CD14-positive monocyte (primary cell): ENCODE measurements at regions not wholly inside any gene's neighbourhood (a gene's known extent, or its start where the extent isn't known, plus 50 kb on each side); places are given as distances from the start of the nearest gene placed in this dataset.

Experiments used
- DNase-seq, 3 donors: peaks; one replicate each; pipeline ENCODE4 v3.0.0-alpha.2; 2011 to 2022
- H2AFZ ChIP-seq: 2 replicates; pipeline ENCODE4 v1.6.0; 2012; ENCODE audit warnings: mild to moderate bottlenecking, low read depth, low read length, inconsistent platforms; ENCODE audit not compliant: insufficient read depth, poor library complexity, severe bottlenecking
- H3K27ac ChIP-seq, 2 donors: 1 replicate in 1 of 2; 2 replicates in 1 of 2; pipeline ENCODE4 v1.5.1; 2012 to 2013; ENCODE audit warnings: low read length in 2 of 2, control low read depth in 1 of 2, inconsistent platforms in 1 of 2, low read depth in 1 of 2, mild to moderate bottlenecking in 1 of 2
- H3K27me3 ChIP-seq, 2 donors: one replicate each; pipeline versions ENCODE4 v1.6.0 to v1.6.1; 2011 to 2013; ENCODE audit warnings: low read length in 2 of 2; ENCODE audit not compliant: control insufficient read depth in 2 of 2, insufficient read depth in 2 of 2
- H3K36me3 ChIP-seq, 2 donors: replicated peaks in 1 of 2; 1 replicate in 1 of 2; 2 replicates in 1 of 2; pipeline versions ENCODE4 v1.5.1 to v1.6.1; 2012 to 2013; ENCODE audit warnings: low read length in 2 of 2, control low read depth in 1 of 2, inconsistent platforms in 1 of 2, mild to moderate bottlenecking in 1 of 2; ENCODE audit not compliant: insufficient read depth in 2 of 2, control insufficient read depth in 1 of 2
- H3K4me1 ChIP-seq, 2 donors: 1 replicate in 1 of 2; 2 replicates in 1 of 2; pipeline versions ENCODE4 v1.5.1 to v1.6.1; 2012 to 2013; ENCODE audit warnings: low read length in 2 of 2, control low read depth in 1 of 2, inconsistent platforms in 1 of 2, mild to moderate bottlenecking in 1 of 2, moderate library complexity in 1 of 2; ENCODE audit not compliant: insufficient read depth in 2 of 2, control insufficient read depth in 1 of 2
- H3K4me2 ChIP-seq: replicated peaks from 2 replicates; pipeline ENCODE3; 2012; ENCODE audit warnings: low read length, moderate library complexity, mild to moderate bottlenecking; ENCODE audit not compliant: poor library complexity, severe bottlenecking; ENCODE audit errors: extremely low read depth
- H3K4me3 ChIP-seq, 3 experiments: fragments of 200-600 bp in 1 of 3; sonication (generic) in 1 of 3; replicated peaks in 1 of 3; 1 replicate in 2 of 3; 2 replicates in 1 of 3; pipeline ENCODE4 v1.5.1; 2011 to 2013; ENCODE audit warnings: low read length in 3 of 3, mild to moderate bottlenecking in 3 of 3, control low read depth in 2 of 3, low read depth in 2 of 3, inconsistent platforms in 1 of 3, moderate library complexity in 1 of 3
- H3K79me2 ChIP-seq: 2 replicates; pipeline ENCODE4 v1.6.0; 2012; ENCODE audit warnings: mild to moderate bottlenecking, control low read depth, inconsistent platforms, low read length, moderate library complexity; ENCODE audit not compliant: insufficient read depth
- H3K9ac ChIP-seq: 2 replicates; pipeline ENCODE4 v1.6.0; 2017; ENCODE audit warnings: low read length, mild to moderate bottlenecking; ENCODE audit not compliant: insufficient read depth, poor library complexity, severe bottlenecking
- H3K9me3 ChIP-seq, 2 donors: replicated peaks in 1 of 2; 1 replicate in 1 of 2; 2 replicates in 1 of 2; pipeline versions ENCODE4 v1.5.1 to v1.6.1; 2012 to 2013; ENCODE audit warnings: low read length in 2 of 2, control low read depth in 1 of 2; ENCODE audit not compliant: control insufficient read depth in 1 of 2, insufficient read depth in 1 of 2
- H4K20me1 ChIP-seq: 2 replicates; pipeline ENCODE4 v1.6.0; 2012; ENCODE audit warnings: mild to moderate bottlenecking, low read length, control low read depth, moderate library complexity; ENCODE audit not compliant: insufficient read depth
- H3K27ac Mint-ChIP-seq, 7 donors: one replicate each; pipeline ENCODE4 v1.8.0; 2020; ENCODE audit warnings: mild to moderate bottlenecking in 7 of 7, mixed read lengths in 7 of 7, moderate library complexity in 6 of 7, inconsistent platforms in 2 of 7
- H3K27me3 Mint-ChIP-seq, 3 donors: one replicate each; pipeline ENCODE4 v1.8.0; 2021 to 2022; ENCODE audit warnings: low read depth in 3 of 3, mild to moderate bottlenecking in 3 of 3, mixed read lengths in 3 of 3, moderate library complexity in 3 of 3, inconsistent platforms in 1 of 3
- H3K36me3 Mint-ChIP-seq, 2 donors: one replicate each; pipeline ENCODE4 v1.8.0; 2020; ENCODE audit warnings: mixed read lengths in 2 of 2, inconsistent platforms in 1 of 2, mild to moderate bottlenecking in 1 of 2
- H3K4me1 Mint-ChIP-seq: one replicate; pipeline ENCODE4 v1.8.0; 2020; ENCODE audit warnings: mild to moderate bottlenecking, mixed read lengths
- H3K4me3 Mint-ChIP-seq, 2 donors: one replicate each; pipeline ENCODE4 v1.8.0; 2020; ENCODE audit warnings: mild to moderate bottlenecking in 2 of 2, mixed read lengths in 2 of 2, moderate library complexity in 1 of 2
- H3K9me3 Mint-ChIP-seq, 7 donors: one replicate each; pipeline ENCODE4 v1.8.0; 2020 to 2022; ENCODE audit warnings: mixed read lengths in 7 of 7, mild to moderate bottlenecking in 6 of 7, moderate library complexity in 6 of 7, inconsistent platforms in 2 of 7
- WGBS: methylation state at CpG from one replicate; pipeline ENCODE4 v1.1.5; 2013; ENCODE audit warnings: missing lambda C conversion rate; ENCODE audit not compliant: insufficient coverage; 5-methylcytosine and 5-hydroxymethylcytosine counted together
- intact Hi-C, 2 donors: fragments of 100-400 bp; cut with micrococcal nuclease; formaldehyde crosslinking; loops; one replicate each; pipeline versions ENCODE4 v1.15.0 to v1.15.1; 2023
- TF ChIP-seq, protein P1 (sequence below): fragments of 200-600 bp; IDR thresholded peaks from one replicate; pipeline ENCODE4 v1.8.0; 2022; ENCODE audit warnings: antibody characterized with exemption, mild to moderate bottlenecking

DNA sequence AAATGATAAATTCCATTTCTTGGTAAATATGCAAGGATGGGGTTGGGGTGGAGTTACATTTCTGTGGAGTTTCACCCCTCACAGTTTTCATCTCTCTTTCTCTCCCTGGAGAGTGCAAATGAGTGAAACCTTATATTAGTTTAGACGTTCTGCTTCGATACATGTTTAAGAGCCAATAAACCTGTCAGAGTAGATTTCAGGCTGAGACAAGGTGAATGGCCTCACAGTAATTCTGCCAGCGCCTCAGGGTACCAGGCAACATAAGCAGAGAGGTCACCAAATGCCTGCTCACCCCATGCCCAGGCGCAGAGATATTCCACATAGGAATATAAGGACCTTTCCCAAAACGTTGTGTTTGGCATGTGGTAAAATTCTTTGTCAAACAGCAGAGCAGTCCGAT, 154.9 kb upstream of the VLDLR start:
- H3K79me2 ChIP-seq: no peaks in the 10 kb centered on the region
- Mint-ChIP-seq H3K36me3 (no peaks in the 10 kb centered on the region), H3K4me3 (no peak overlapping the region), H3K27me3 (no peaks in the 10 kb centered on the region), H3K9me3 (peaks cover 0 to 6% (median 2%) of the 10 kb centered on the region in 7 donors), H3K27ac (no peak overlapping the region), H3K4me1 (no peaks in the 10 kb centered on the region)
- H3K9ac ChIP-seq: no peak overlapping the region
- H3K9me3 ChIP-seq: no peaks in the 10 kb centered on the region
- H2AFZ ChIP-seq: no peak overlapping the region
- TF ChIP-seq, protein P1, sequence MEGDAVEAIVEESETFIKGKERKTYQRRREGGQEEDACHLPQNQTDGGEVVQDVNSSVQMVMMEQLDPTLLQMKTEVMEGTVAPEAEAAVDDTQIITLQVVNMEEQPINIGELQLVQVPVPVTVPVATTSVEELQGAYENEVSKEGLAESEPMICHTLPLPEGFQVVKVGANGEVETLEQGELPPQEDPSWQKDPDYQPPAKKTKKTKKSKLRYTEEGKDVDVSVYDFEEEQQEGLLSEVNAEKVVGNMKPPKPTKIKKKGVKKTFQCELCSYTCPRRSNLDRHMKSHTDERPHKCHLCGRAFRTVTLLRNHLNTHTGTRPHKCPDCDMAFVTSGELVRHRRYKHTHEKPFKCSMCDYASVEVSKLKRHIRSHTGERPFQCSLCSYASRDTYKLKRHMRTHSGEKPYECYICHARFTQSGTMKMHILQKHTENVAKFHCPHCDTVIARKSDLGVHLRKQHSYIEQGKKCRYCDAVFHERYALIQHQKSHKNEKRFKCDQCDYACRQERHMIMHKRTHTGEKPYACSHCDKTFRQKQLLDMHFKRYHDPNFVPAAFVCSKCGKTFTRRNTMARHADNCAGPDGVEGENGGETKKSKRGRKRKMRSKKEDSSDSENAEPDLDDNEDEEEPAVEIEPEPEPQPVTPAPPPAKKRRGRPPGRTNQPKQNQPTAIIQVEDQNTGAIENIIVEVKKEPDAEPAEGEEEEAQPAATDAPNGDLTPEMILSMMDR: no peak
- H3K27me3 ChIP-seq: no peaks in the 10 kb centered on the region
- no peaks in the 10 kb centered on the region for H3K36me3 ChIP-seq
- H3K4me3 ChIP-seq: no peak overlapping the region
- WGBS: 83% methylated on average over 3 of the region's 6 CpGs
- H3K4me2 ChIP-seq: no peak overlapping the region
- DNase-seq: no peak
- intact Hi-C loops: no loop called here
- no peaks in the 10 kb centered on the region for H3K4me1 ChIP-seq
- H3K27ac ChIP-seq: no peak overlapping the region
- H4K20me1 ChIP-seq: no peaks in the 10 kb centered on the region

DNA sequence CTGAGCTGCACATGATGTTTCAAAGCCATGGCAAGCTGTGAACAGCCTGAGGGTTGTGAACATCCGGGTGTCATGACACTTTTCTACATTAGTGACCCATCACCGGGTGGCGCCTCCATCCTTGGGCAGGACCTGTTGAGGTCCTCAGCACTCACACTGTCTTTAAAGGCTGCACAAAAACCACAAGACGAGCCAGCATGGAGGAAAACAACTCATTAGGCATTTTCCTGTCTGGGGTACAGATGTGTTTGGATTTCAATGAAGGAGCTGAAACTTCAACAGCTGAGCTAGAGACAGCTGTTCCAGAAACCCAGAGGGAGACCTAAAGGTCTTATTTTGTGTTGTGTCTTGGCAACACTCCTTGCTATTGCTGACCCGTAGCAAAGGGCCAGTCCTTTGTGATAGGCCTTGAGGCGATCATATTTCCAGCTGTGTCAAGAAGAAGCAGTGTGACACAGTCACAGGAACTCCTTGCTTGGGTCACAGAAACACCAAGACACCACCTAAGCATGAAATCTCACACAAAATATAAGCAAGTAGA, 151.8 kb upstream of the VLDLR start:
- Mint-ChIP-seq H3K36me3 (no peaks in the 10 kb centered on the region), H3K27ac (no peak overlapping the region), H3K9me3 (peaks cover 0 to 6% (median 0%) of the 10 kb centered on the region in 7 donors), H3K27me3 (no peaks in the 10 kb centered on the region), H3K4me3 (no peak overlapping the region), H3K4me1 (no peaks in the 10 kb centered on the region)
- Histone ChIP-seq H3K9me3 (no peaks in the 10 kb centered on the region), H3K27me3 (no peaks in the 10 kb centered on the region), H3K79me2 (no peaks in the 10 kb centered on the region), H3K4me2 (no peak overlapping the region), H3K36me3 (no peaks in the 10 kb centered on the region), H4K20me1 (no peaks in the 10 kb centered on the region), H3K9ac (no peak overlapping the region), H2AFZ (no peak overlapping the region), H3K27ac (no peak overlapping the region), H3K4me3 (no peak overlapping the region), H3K4me1 (no peaks in the 10 kb centered on the region)
- WGBS: 71% methylated on average over 3 of the region's 6 CpGs
- intact Hi-C loops: no loop called here
- TF ChIP-seq, protein P1: no peak
- DNase-seq: no peak
